NAMALWA (cell line): ENCODE measurements at regions not wholly inside any gene's neighbourhood (a gene's known extent, or its start where the extent isn't known, plus 50 kb on each side); places are given as distances from the start of the nearest gene placed in this dataset.
"Not testable (repeated sequence)": the region's sequence is repeated elsewhere in the genome, so short reads cannot be mapped to it uniquely, and the experiment has no call there.

ENCODE experiments used
- DNase-seq: peaks from one replicate; pipeline ENCODE4 v3.0.0-alpha.2; 2015; ENCODE audit warnings: low spot score

GRCh38 chr6:74579794-74580193 is 626.1 kb downstream of the COL12A1 start:
- DNase-seq, result no peak

GRCh38 chr6:74579047-74579446 is 626.8 kb downstream of the COL12A1 start:
- no peak for DNase-seq

GRCh38 chr6:74578339-74578738 is 627.5 kb downstream of the COL12A1 start:
- no peak for DNase-seq

- DNase-seq, result no peak
Observed at GRCh38 chr6:74577619-74578018, 628.2 kb downstream of the COL12A1 start.

DNA sequence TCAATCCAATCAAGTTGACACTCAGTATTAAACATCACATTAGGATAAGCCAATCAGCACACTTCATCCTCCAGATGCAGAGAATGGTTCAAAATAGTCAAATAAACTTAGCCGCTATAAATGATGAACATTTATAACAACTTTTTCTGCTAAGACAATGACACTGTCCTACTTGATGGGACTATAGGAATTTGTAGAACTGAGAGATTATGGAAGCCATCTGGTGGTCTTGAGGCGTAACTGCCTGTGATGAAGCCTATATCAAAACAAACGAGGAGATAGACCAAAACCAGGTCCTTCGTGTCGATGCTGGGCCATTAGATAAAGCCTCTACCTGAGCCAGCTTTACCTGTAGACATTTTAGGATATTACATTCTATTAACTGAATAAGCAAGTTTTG is 631.1 kb downstream of the COL12A1 start:
- DNase-seq, result peak; percentile 61

- DNase-seq, result no peak
Observed at GRCh38 chr6:74573613-74574012, 632.2 kb downstream of the COL12A1 start.

GRCh38 chr6:74570044-74570443 is 635.8 kb downstream of the COL12A1 start:
- DNase-seq, result no peak

GRCh38 chr6:74568861-74569260 is 637.0 kb downstream of the COL12A1 start:
- DNase-seq, result no peak

DNA sequence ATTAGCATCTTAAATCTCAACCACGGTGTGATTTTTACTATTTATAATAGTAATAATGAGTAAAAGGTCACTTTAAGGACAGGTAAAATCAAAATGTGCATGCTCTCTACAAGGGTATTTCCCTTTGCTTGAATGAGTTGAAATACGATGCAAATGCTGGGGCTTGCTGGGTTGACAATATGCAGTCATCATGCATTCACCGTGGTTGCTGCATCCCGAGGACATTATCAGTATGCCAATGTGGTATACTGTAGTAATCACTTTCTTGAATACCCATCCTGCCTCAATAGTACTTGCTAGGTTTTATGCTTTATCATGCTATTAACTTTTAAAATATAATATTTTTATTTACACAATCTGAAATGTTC is 637.9 kb downstream of the COL12A1 start:
- DNase-seq, result not testable (repeated sequence)

DNA sequence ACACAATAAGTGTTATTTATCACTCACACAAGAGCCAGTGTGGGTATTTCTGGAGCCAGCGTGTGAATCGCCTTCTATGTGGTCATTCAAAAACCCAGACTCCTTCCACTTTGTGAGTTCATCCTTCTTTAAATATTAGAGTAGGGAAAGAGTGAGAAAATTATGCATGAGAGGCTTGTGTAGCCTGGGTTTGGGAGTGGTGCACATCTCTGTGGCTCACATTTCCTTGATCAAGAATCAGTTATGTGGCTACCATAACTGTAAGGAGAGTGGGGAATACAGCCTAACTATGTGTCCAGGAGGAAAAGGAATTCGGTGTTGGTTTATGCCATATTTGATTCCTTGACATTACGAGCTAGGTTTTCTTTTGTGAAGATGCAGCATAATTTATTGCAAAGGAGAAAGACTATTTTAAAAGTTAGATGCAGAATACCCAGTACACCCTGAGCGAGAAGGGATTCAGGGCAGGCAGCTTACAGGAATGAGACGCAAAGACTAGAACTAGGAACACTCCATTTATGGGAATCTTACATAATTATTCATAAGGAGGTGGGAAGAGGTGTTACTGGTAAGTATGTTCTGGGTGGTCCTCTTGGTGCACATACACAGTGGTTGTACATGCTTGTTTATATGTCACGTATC is 638.5 kb downstream of the COL12A1 start:
- DNase-seq, result no peak

GRCh38 chr6:74557236-74557635 is 648.6 kb downstream of the COL12A1 start:
- DNase-seq, result no peak

GRCh38 chr6:74554041-74554440 is 651.8 kb downstream of the COL12A1 start:
- no peak for DNase-seq

GRCh38 chr6:74551896-74552295 is 654.0 kb downstream of the COL12A1 start:
- DNase-seq, result no peak

DNA sequence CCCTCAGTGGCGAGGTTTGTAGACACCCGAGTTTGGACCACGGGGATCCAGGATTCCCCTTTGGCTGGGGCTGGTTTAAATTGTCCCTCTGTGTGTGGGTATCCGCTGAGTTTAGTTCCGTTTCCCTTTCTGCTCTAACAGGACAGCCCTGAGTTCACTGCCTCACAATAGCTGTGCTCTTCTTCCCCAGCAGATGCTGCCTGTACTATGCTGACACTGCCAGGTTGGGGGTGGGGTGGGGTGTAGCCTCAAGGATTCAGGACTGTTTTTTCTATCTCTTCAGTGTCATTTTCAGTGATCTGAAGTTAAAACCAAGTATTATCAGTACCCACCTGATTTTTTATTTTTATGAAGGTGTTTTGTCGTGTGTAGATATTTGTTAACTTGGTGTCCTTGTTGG is 655.0 kb downstream of the COL12A1 start:
- DNase-seq, result no peak

GRCh38 chr6:74549746-74550145 is 656.1 kb downstream of the COL12A1 start:
- peak; percentile 1 for DNase-seq

DNA sequence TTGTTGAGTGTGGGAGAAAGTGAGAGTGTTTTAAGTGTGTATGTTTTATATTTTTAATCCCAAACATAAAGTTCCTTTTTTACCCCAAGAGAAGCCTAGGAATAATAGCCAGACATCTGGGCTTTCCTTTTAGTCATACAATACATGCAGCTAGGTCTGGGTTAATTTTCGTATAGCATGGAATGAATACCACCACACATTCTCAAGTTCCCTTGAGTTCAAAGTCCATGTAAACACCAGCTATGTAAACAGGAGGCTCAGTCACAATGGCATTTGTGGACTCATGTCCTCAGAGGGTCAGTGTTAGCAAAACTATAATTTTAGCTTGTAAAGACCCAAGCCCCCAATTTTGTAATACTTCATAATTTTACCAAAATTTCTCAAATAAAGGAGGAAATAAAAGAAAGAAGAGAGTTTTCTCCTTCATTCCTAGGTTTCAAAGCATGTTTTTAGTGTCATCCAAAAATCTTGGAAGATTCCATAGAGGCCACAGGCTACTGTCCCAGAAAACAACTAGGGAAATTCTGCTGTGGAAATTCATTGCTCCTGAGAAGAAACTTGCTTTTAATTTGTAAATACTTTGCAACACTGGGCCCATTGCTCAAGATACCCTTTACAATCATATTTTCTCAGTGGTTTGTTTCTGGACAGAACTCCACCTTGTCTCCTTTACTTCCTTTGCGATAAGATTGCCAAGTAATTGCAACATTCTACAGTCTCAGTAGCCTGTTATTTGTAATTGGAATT is 671.2 kb downstream of the COL12A1 start:
- DNase-seq, result no peak

- DNase-seq, result no peak
Observed at GRCh38 chr6:74519163-74519562, 686.7 kb downstream of the COL12A1 start.

GRCh38 chr6:74518035-74518434 is 687.8 kb downstream of the COL12A1 start:
- no peak for DNase-seq

GRCh38 chr6:74510878-74511277 is 695.0 kb downstream of the COL12A1 start:
- no peak for DNase-seq

DNA sequence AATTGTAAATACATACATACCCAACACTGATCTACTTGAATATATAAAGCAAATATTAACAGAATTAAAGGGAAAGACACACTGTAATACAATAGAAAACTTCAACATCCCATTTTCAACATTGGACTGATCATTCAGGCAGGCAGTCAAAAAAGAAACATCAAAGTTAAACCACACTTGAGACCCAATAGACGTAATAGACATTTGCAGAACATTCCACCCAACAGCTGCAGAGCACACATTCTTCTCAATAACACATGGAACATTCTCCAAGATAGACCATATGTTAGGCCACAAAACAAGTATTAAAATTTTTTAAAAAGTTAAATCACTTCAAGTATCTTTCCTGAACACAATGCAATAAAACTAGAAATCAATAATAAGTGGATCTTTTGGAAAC is 698.2 kb downstream of the COL12A1 start:
- DNase-seq, result no peak

GRCh38 chr6:74505391-74505790 is 700.5 kb downstream of the COL12A1 start:
- no peak for DNase-seq

DNA sequence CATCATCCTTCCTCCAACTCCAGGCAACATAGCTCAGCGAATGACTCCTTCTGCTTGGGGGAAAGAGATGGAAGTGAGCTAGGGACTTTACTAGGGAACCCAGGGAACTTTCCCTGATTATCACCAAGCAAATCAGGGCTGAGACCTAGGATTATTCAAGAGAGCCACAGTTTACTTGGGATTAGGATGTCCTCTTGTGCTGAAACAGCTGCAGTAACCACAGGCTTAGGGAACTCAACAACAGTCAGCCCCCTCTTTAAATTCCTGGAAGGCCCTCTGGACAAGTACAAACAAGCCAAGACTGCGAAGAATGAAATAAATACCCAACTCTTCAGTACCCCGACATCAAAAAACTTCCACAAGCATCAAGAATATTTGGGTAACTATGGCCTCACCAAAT is 700.9 kb downstream of the COL12A1 start:
- DNase-seq, result no peak

GRCh38 chr6:74492587-74492986 is 713.3 kb downstream of the COL12A1 start:
- DNase-seq, result no peak

GRCh38 chr6:74491844-74492374 is 713.9 kb downstream of the COL12A1 start:
- no peak for DNase-seq
